ENCODE measurements at regions not wholly inside any gene's neighbourhood (a gene's known extent, or its start where the extent isn't known, plus 50 kb on each side); places are given as distances from the start of the nearest gene placed in this dataset.

DNA sequence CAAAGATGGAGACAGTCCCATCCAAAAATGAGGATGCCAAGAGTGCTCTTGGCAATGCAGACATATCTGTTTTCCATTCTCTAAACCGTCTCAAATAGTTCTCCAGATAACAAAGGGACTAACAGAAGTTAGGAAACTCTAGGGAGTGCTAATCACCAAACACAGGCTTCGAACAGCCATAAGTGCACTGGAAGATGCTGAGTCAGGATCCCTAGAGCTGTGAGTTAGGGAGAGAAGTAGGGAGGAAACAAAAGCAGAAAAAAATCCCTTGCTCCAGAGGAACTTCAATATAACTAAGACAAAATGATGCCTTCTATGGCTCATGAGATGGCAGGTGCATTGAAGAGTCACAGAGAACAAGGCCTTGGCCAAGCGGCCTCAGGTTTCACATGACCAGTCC, 251.0 kb upstream of the PPARGC1A start (continued):
- no peak for TF ChIP-seq GTF2F1 (IDR thresholded peaks at IDR 0.05; ENCODE audit: borderline replicate concordance, low read depth, low read length)
- TF ChIP-seq EGR1 (IDR thresholded peaks at IDR 0.05; ENCODE audit: borderline replicate concordance, low read depth, low read length) = no peak
- TF ChIP-seq KDM4A (IDR thresholded peaks at IDR 0.05; ENCODE audit: low read depth, low read length, severe bottlenecking) = no peak
- TF ChIP-seq BCL11A (IDR thresholded peaks at IDR 0.05; ENCODE audit: low read depth in 2 of 2, low read length in 2 of 2) = no peak
